M059J (cell line): ENCODE measurements at regions not wholly inside any gene's neighbourhood (a gene's known extent, or its start where the extent isn't known, plus 50 kb on each side); places are given as distances from the start of the nearest gene placed in this dataset.

Experiments used
- DNase-seq: peaks from one replicate; pipeline ENCODE4 v3.0.0-alpha.2; 2012; ENCODE audit warnings: low read depth

DNA sequence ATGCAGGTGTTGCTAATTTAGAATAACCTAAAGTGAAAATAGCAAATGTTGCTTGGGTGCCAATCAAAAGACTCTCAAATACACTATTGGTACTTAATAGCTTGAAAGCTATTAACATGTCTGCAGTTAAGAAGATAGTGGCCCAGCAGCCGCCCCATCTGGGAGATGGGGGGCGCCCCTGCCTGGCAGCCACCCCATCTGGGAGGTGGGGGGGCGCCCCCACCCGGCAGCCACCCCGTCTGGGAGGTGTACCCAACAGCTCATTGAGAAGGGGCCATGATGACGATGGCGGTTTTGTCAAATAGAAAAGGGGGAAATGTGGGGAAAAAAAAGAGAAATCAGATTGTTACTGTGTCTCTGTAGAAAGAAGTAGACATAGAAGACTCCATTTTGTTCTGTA is 923.1 kb upstream of the MDGA2 start:
- no peak for DNase-seq

DNA sequence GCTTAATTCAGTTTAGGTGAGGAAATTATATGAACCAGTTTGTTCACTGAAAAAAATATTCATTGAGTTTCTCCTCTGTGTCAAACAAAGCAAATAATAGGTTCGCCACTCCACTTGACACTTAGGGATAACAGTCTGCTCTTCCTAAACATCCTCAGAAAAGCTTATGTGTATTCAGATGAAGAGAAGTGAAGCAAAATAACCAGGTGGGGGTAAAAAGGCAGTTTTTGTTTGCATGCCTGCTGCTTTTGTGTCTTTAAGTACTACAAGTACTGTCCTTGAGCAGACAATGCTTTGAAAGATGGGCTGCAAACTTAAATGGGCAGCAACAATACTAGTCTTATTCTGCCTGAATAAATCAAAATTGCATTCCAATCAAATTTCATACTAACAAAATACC is 910.7 kb upstream of the MDGA2 start:
- no peak for DNase-seq

DNA sequence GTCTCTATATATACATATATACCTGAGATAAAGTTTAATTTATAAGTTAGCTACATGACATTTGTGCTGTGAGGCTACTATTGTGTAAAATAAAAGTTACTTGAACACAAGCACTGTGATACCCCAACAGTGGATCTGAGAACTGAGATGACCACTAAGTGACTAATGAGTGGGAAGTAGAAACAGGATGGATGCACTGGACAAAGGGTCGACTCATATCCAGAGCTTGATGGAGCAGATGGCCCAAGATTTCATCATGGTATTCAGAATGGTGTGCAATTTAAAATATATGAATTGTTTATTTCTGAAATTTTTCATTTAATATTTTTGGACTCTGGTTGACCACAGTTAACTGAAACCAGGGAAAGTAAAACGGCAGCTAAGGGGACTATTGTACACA is 908.6 kb upstream of the MDGA2 start:
- DNase-seq = peak; percentile 43

DNA sequence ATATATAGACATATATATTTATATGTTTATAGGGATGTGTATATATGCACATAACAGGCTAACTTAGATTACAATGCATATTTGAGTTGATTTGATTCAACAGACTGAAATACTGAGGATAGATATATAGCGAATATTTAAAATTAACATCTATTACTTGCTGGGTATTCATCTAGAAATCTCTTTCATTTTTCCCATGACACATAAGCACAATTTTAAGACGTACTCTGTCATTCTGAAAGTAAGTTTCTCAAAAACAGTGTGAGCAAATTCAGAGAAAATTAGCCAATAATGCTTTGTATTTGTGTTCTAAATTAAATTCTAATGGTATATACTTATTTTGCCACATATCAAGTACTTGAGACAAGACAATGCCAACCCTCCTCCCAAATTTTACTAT is 907.5 kb upstream of the MDGA2 start:
- DNase-seq = no peak

DNA sequence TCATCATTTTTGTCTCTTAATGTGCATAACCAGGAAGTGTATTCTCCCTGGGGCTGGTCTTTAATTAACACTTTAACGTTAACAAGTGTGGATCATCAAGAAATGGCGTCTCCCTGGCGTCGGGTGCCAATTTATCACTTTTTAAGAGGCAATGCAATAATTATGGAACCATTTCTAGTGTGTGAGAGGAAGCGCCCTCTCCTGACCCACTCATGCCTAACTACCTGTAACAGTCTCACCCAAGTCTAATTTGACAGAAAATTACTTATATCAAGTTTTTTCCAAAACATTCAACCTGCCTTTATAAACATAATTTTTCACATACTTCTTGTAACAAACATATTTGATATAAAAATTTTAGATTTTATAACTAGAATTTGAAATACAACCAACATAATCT is 905.3 kb upstream of the MDGA2 start:
- DNase-seq = no peak

DNA sequence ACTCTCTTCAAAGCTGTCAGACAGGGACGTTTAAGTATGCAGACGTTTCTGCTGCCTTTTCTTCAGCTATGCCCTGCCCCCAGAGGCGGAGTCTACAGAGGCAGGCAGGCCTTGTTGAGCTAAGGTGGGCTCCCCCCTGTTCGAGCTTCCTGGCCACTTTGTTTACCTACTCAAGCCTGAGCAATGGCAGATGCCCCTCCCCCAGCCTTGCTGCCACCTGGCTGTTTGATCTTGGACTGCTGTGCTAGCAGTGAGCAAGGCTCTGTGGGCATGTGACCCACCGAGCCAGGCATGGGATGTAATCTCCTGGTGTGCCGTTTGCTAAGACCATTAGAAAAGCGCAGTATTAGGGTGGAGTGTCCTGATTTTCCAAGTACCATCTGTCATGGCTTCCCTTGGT is 900.4 kb upstream of the MDGA2 start:
- no peak for DNase-seq

DNA sequence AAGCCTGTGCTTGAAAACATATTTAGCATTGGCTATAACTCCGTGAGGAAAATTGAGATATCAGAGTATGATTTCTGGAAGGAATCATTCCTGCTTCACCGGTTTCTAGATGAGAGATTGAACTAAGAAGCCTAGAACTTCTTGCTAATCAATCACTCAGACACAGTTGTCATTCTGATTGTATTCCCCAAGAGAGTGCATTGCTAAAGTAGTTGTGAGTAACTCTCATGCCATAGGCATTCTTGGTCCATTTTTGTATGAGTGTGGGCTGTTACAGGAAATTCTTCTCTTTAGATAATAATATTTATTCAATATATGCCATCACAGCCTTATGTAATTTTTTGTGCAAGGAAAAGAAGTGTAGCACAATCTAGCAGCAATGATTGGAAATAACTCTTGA is 893.3 kb upstream of the MDGA2 start:
- DNase-seq = no peak

DNA sequence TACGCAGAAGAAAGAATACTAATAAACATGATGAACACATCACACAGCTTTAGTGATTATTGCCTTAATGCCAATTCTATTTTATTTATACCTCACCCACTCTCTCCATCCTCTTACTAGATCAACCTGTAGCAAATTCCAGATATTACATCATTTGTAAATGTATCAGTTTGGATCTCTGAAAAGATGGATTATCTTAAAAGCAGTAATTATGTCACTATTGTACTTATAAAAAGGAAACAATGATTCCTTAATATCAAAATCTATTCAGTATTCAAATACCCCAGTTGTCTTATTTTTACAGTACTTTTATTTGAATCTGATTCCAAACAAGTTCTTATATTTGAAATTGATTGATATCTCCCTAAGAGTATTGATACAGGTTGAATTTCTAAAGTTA is 892.8 kb upstream of the MDGA2 start:
- no peak for DNase-seq

DNA sequence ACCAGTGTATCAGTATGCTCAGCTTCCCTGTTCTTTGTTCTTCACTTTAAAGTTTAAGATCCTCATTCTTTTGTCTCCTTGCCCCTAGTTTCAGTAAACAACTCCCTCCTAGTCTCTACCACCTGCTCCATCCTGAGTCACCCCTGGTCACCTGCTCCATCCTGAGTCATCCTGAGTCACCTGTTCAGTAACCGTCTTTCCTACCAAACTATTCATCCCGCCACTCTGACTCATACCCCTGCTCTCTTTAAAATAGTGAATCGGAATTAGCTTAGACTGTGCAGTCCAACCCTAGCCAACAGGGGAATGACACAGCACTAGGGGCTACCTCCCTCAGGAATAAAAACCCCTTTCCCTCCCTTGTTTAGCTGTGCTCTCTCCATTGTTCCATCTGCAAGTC is 888.1 kb upstream of the MDGA2 start:
- peak; percentile 66 for DNase-seq

DNA sequence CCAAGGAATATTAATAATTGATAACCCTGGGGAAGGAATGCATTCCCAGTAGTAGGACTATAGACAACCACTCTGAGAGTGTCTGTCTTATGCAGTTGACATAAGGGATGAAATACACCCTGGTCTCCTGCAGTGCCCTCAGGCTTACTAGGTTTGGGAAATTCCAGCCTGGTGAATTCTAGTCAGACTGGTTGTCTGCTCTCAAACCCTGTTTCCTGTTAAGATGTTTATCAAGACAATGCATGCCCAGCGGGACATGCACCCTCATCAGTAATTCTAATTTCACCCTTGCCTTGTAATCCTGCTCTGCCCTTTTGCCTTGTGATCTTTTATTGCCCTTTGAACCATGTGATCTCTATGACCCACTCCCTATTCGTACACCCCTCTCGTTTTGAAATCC is 886.0 kb upstream of the MDGA2 start:
- DNase-seq = peak; percentile 36

DNA sequence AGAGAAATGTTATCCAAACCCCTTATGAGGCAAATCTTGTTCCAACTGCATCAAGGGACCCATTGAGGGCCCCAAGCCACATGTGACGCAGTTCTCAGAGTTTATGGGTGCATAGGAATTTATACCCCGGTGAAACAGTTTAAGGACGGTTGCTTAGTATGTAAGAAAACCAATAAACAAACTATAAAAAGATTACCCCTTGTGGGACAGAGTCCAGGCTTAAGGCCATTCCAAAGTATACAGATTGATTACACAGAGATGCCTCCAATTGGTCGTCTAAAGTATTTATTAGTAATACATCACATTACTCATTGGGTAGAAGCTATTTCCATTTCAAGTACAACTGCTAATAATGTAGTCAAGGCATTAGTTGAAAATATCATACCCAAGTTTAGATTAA is 885.0 kb upstream of the MDGA2 start:
- DNase-seq = peak; percentile 58

DNA sequence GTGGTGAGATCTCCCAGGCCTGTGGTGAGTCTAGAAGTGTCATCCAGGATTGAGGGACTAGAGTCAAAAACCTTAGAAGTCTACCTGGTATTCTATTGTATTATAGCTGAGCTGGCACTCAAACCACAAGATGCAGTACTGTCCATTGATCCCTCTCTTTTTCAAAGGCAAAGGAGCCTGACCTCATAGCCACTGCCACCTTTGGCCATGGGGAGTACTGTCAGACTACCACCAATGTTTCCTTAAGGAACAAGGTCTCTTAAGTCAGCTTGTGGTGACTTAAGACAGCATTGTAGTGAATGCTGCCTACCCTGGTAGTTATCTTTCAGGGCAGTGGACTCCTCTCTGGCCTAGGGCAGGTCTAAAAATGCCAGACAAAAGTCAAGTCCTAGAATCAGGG is 878.0 kb upstream of the MDGA2 start:
- no peak for DNase-seq

DNA sequence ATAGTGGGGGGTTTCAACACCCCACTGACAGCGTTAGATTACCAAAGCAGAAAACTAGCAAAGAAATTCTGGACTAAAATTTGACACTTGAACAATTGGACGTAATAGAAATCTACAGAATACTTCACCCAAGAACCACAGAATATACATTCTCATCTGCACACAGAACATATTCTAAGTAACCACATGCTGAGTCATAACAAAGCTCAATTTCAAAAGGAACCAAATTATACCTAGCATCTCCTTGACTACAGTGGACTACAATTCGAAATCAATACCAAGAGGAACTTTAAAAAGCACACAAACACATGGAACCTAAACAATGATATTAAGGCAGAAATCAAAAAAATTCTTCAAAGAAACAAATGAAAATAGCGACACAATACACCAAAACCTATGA is 871.6 kb upstream of the MDGA2 start:
- no peak for DNase-seq

DNA sequence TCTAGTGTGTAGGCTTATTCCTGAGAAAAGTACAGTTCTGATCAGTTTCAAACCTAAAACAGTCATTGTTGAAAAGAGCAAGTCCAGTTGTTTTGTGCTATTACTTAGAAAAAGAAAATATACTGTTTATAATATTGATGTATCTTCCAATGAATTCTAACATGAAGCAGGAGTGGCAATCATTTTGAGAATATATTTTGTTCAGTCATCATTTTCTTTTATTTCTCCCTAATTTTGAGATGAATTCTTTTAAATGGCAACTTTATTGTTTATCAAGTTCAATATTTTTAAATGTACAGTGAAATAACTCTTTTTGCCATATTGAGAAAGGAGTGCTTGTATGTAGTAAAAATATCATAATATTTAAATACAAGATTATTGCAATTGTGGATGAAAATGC is 862.2 kb upstream of the MDGA2 start:
- DNase-seq = no peak

DNA sequence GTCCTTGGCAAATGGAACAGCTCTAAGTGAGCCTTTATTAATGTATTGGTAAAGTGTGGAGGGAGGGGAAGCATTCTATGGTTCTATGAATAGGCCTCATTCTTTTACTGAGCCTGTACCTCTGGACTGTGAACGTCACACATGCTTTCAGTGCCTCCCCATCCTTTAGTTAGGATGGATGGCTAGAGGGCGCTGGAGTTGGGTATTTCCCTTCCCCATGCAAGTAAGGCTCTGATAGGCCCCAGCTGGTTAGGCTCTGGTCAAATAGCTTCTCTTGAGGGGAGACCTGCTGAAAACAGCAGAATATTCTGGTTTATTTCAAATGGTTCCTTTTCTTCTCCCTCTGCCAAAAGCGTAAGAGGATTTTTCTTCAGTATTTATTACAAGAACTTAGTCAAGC is 860.9 kb upstream of the MDGA2 start:
- DNase-seq = peak; percentile 3

DNA sequence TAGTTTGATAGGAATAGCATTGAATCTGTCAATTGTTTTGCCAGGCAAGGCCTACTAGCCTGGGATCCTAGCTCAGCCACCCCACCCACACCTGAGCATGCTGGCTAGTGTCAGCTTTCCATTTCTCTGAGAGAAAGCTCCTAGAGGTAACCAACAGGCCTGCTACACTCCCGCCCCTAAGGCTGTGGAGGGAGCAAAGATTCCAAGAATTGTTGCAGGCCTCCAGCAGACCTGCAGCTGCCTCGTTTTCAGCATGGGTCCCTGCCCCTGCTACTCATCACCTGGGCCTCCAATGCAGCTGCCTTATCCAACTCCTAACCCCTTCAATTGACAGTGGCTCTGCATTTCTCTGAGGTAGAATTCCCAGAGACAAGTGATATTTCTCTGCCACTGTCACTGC is 852.4 kb upstream of the MDGA2 start:
- DNase-seq = no peak

DNA sequence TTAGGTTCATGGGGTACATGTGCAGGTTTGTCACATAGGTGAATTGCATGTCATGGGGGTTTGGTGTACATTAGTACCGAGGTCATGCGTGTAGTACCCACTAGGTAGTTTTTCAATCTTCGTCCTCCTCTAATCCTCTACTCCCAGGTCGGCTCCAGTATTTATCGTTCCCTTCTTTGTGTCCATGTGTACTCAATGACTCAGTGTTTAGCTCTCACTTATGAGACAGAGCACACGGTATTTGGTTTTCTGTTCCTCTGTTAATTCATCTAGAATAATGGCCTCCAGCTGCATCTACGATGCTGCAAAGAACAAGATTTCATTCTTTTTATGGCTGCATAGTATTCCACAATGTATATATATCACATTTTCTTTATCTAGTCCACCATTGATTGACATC is 850.9 kb upstream of the MDGA2 start:
- DNase-seq = peak; percentile 3

DNA sequence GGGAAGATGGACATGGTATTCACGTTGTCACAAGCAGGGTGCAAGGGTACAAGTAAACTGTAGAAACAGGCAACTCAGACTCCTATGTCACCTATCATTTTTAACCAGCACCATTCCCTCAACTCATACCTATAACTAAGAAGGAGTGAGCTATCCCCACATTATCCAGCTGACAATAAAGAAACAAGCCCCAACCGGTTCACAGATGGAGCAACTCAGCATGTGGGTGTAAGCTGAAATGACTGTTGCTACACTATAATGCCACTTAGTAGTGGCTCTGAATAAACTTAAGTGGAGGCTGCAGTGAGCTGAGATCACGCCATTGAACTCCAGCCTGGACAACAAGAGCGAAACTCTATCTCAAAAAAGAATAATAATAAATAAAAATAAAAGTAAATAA is 829.5 kb upstream of the MDGA2 start:
- no peak for DNase-seq

DNA sequence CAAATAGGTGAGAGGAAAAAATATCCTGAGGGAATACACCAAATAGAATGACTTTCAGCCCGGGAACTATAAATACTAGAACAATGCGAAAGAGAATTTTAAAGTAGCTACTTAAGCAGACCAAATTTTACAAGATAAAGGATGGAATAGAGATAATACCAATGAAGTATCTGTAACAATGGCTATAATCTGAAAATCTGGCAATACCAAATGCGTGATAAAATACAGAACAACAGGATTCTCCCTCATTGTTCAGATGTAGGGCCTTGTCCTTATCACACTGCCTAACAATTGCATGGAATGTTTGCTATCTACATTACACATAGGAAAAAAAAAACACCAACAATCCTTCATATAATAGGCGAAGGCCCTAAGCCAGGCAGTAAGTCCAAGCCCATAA is 815.4 kb upstream of the MDGA2 start:
- DNase-seq = no peak

DNA sequence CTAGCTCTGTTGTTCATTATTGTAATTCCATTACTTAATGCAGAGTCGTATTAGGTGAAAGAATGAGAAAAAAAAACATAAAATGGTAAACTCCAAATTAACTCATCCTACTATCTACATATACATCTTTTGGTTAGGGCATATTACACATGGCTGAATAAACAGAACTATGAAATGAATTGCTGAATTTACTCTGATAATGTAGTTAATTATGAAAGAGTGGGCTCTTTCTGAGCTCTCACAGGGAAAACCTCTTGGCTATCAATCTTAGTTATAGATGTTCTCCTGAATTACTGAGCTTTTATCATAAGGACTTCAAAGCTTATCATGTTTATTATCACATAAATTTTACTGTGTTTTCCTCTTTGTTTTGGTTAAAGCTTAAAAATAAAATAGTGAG is 798.5 kb upstream of the MDGA2 start:
- no peak for DNase-seq

DNA sequence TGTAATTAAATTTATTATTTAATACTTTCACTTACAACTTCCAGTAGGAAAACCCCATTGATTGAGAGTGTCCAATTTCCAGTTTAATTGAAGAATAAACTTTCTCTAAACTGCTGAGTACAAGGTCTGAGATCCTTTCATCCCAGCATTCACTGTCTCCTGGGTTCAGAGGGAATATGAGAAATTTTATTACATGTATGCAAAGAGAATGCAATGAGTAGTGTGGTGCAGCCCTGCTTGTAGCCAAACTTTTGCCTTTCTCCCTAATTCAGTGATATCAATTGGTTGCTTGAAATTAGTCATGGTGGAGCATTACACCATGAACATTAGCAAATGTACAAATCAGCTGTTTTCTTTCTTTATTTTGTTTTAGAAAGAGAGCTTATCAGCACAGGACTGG is 780.6 kb upstream of the MDGA2 start:
- DNase-seq = no peak

DNA sequence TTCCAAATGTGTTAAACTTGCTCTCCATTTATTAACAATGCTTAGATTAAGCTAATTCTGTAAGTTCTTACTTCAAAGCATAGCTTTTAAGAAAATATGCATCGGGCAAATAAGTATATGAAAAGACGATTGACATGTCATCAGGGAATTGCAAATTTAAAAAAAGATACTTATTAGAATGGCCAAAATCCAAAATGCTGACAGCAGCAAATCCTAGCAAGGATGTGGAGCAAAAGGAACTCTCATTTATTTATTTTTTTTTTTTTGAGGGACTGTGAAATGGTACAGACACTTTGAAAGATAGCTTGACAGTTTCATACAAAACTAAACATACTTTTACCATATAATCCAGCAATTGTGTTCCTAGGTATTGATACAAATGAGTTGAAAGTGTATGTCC is 779.5 kb upstream of the MDGA2 start:
- no peak for DNase-seq

DNA sequence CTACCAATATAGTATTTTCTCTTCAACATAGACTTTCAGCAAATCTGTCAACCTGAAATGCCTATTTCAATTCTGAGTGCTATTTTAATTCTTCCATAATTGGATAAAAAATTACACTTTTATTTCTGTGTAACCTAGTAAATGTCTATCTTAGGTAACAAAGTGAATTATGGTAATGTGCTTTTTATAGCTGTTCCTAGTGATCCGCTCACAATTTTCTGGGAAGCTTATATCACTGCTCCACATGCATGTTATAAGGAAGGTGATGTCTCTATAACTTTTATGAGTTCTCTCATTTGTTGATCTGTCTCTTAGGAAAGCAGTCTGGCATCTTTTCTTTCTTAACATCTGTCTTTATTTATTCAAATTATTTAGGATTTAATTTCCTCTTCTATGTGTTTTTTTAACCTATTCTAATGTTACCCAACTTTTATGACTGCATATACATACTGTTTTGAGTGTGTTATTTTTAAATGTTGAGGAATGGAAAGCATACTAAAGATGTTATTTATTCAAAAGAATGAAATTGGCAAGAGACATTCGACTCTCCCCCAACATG is 777.1 kb upstream of the MDGA2 start:
- no peak for DNase-seq

DNA sequence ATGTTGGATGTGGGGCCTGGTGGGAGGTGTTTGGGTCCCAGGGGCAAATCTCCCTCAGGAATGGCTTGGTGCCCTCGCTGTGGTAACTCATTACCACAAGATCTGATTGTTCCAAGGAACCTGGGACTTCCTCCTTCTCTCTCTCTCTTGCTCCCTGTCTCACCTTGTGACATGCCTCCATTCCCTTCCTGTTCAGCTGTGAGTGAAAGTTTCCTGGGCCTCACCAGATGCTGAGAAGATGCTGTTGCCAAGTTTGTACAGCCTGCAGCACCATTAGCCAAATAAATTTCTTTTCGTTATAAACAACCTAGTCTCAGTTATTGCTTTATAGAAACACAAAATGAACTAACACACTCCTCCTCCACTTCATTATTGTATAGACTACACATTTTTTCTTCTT is 759.8 kb upstream of the MDGA2 start:
- DNase-seq = peak; percentile 31

DNA sequence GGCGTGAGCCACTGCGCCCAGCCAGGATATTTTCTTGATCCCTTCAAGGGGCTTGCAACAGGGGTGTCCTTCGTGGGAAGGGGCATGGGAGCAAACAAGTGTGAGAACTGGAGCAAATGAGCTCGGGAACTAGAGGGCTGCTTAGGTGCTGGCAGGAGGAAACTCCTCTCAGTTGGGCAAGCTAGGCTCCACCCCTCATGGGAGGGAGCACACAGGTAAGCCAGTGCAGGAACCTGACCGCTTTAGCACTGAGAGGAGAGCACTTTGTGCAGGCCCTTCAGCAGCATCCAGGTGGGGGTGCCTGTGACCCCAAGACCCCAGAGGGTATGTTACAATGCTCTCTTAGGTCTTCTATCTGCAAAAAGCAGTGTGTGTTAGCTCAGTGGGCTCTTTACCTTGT is 755.4 kb upstream of the MDGA2 start:
- no peak for DNase-seq
